ENCODE measurements at regions not wholly inside any gene's neighbourhood (a gene's known extent, or its start where the extent isn't known, plus 50 kb on each side); places are given as distances from the start of the nearest gene placed in this dataset.

DNA sequence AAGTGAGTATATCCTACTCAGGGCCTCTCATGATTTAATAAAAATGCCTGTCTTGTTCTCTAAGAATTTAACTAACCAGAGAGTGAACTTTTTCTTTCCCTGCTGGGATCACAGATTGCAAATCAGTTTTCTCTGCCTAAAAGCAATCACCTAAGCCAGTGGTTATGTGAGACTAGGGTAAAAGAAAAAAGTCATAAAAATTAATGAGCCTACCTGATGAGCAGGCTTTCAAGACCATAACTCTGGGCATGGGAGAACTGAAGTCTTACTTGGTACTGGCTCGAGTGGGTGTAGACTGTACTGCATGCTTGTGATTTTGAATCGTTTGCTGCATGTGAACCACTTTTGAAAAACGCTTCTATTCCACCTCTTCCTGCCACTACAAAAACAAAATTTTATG, 1677.0 kb upstream of the LRRTM1 start:
- WGBS (ENCODE audit: extremely low coverage, insufficient coverage, low lambda C conversion rate), result no CpG with 5 or more reads among the region's 3 CpGs
- no peak overlapping the region for H4K8ac ChIP-seq (ENCODE audit: low read depth, low read length)

DNA sequence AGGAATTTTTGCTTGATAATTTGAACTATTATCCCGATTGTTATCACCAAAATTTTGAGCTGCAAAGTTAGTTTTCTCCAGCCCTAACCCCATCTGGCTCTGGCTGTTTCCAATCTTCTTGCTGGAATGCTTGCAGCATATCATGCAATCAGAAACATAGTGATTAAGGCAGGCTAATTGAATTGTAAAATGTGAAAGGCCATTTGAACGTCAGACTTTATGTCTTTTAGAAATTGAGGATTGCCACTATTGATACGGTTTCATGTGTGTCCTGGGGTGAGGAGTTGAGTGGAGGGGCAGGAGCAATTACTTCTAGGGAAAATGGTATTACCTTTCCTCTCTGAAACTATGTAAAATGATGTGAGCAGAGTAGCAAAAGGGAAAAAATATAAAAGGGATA, 1674.5 kb upstream of the LRRTM1 start:
- WGBS (ENCODE audit: extremely low coverage, insufficient coverage, low lambda C conversion rate), result no CpG with 5 or more reads among the region's 3 CpGs
- no peaks in the 10 kb centered on the region for H3K79me2 ChIP-seq (ENCODE audit: control insufficient read depth, insufficient read depth, low read length)

More for the DNA sequence above, 1677.0 kb upstream of the LRRTM1 start:
- no peaks in the 10 kb centered on the region for H3K79me1 ChIP-seq (ENCODE audit: low read length)
- no peak overlapping the region for H4K5ac ChIP-seq (ENCODE audit: low read length)
- H3K4ac ChIP-seq (ENCODE audit: low read depth, low read length), result no peak overlapping the region
- H3K4me2 ChIP-seq (ENCODE audit: low read length), result no peak overlapping the region
- no peaks in the 10 kb centered on the region for H3K27me3 ChIP-seq (ENCODE audit: insufficient read depth, low read length, poor library complexity)
- no peaks in the 10 kb centered on the region for H3K36me3 ChIP-seq (ENCODE audit: control insufficient read depth, insufficient read depth, low read length)
- H3K23ac ChIP-seq (ENCODE audit: low read length), result no peak overlapping the region
- H3K18ac ChIP-seq (ENCODE audit: low read length), result peak overlapping the region; percentile 18
- no peaks in the 10 kb centered on the region for H3K79me2 ChIP-seq (ENCODE audit: control insufficient read depth, insufficient read depth, low read length)
- H2AK5ac ChIP-seq (ENCODE audit: low read length), result no peak overlapping the region
- H3K4me3 ChIP-seq (ENCODE audit: low read length), result no peak overlapping the region
- H2BK120ac ChIP-seq (ENCODE audit: low read depth, low read length), result no peak overlapping the region
- H2BK15ac ChIP-seq (replicated peaks; ENCODE audit: low read depth), result no peak overlapping the region
- H3K4me1 ChIP-seq (ENCODE audit: control insufficient read depth, low read depth, low read length), result no peaks in the 10 kb centered on the region
- H2BK5ac ChIP-seq (ENCODE audit: low read length), result no peak overlapping the region
- DNase-seq, result no peak
- H3K27ac ChIP-seq (ENCODE audit: low read depth, low read length), result no peak overlapping the region
- H3K56ac ChIP-seq (ENCODE audit: low read length), result no peak overlapping the region
- H3K9ac ChIP-seq (ENCODE audit: low read length), result no peak overlapping the region

DNA sequence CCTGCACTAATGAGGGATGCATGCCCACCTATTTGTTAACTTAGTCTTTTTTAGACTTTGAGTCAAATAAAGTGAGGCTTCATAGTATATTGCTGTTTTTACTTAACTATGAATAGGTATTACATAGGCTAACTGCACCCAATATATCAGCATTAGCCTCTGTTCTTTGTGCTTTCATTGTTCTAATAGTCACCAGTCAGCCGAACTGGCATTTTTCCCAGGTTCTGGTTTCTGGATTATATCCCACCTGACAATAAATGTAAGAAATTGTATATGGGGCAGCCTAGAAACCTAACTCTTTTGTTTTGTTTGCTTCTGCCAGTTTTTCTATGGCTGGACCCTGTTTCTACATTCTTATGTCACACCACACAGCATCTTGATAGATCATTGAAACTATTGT, 1672.4 kb upstream of the LRRTM1 start:
- Histone ChIP-seq H3K79me1 (ENCODE audit: low read length) (no peaks in the 10 kb centered on the region), H3K4ac (ENCODE audit: low read depth, low read length) (no peak overlapping the region), H3K27ac (ENCODE audit: low read depth, low read length) (no peak overlapping the region), H3K36me3 (ENCODE audit: control insufficient read depth, insufficient read depth, low read length) (no peaks in the 10 kb centered on the region), H3K4me2 (ENCODE audit: low read length) (no peak overlapping the region), H2BK5ac (ENCODE audit: low read length) (no peak overlapping the region), H2AK5ac (ENCODE audit: low read length) (no peak overlapping the region), H3K4me3 (ENCODE audit: low read length) (no peak overlapping the region), H2BK15ac (replicated peaks; ENCODE audit: low read depth) (no peak overlapping the region), H4K5ac (ENCODE audit: low read length) (no peak overlapping the region), H3K79me2 (ENCODE audit: control insufficient read depth, insufficient read depth, low read length) (no peaks in the 10 kb centered on the region), H3K4me1 (ENCODE audit: control insufficient read depth, low read depth, low read length) (no peaks in the 10 kb centered on the region), H3K56ac (ENCODE audit: low read length) (no peak overlapping the region), H4K8ac (ENCODE audit: low read depth, low read length) (no peak overlapping the region), H3K23ac (ENCODE audit: low read length) (no peak overlapping the region), H3K18ac (ENCODE audit: low read length) (no peak overlapping the region), H3K27me3 (ENCODE audit: insufficient read depth, low read length, poor library complexity) (no peaks in the 10 kb centered on the region), H2BK120ac (ENCODE audit: low read depth, low read length) (no peak overlapping the region), H3K9ac (ENCODE audit: low read length) (no peak overlapping the region)
- DNase-seq, result no peak
- no CpG with 5 or more reads among the region's 1 CpG for WGBS (ENCODE audit: extremely low coverage, insufficient coverage, low lambda C conversion rate)

More for the DNA sequence above, 1674.5 kb upstream of the LRRTM1 start:
- Histone ChIP-seq H3K56ac (ENCODE audit: low read length) (no peak overlapping the region), H3K79me1 (ENCODE audit: low read length) (no peaks in the 10 kb centered on the region), H2AK5ac (ENCODE audit: low read length) (no peak overlapping the region), H3K9ac (ENCODE audit: low read length) (no peak overlapping the region), H3K4me1 (ENCODE audit: control insufficient read depth, low read depth, low read length) (no peaks in the 10 kb centered on the region), H3K4me3 (ENCODE audit: low read length) (no peak overlapping the region), H3K18ac (ENCODE audit: low read length) (no peak overlapping the region), H3K4me2 (ENCODE audit: low read length) (no peak overlapping the region), H3K27me3 (ENCODE audit: insufficient read depth, low read length, poor library complexity) (no peaks in the 10 kb centered on the region), H4K5ac (ENCODE audit: low read length) (no peak overlapping the region), H2BK120ac (ENCODE audit: low read depth, low read length) (no peak overlapping the region), H2BK5ac (ENCODE audit: low read length) (no peak overlapping the region), H2BK15ac (replicated peaks; ENCODE audit: low read depth) (no peak overlapping the region), H4K8ac (ENCODE audit: low read depth, low read length) (no peak overlapping the region), H3K4ac (ENCODE audit: low read depth, low read length) (no peak overlapping the region), H3K36me3 (ENCODE audit: control insufficient read depth, insufficient read depth, low read length) (no peaks in the 10 kb centered on the region), H3K27ac (ENCODE audit: low read depth, low read length) (no peak overlapping the region), H3K23ac (ENCODE audit: low read length) (no peak overlapping the region)
- DNase-seq, result no peak

DNA sequence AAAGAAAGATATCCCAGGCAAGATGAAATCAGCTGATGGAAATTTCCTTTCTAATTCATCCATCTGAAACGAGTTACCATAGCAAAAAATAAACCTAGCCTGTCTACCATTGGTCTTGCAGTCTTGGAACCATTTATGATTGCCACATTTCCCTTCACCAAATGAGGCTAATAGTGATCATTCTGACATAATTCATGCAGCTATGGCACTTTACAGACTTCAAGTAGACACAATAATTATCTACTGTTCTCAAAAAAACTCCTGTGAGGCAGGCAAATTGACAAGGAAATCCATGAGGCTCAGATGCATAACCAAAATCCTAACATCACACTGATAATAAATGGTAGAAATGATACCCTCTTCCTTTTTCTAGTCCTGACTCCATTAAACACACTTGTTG, 1669.7 kb upstream of the LRRTM1 start:
- no peak overlapping the region for H3K27ac ChIP-seq (ENCODE audit: low read depth, low read length)
- no peak overlapping the region for H3K4ac ChIP-seq (ENCODE audit: low read depth, low read length)
- H3K4me2 ChIP-seq (ENCODE audit: low read length), result no peak overlapping the region
- H3K79me1 ChIP-seq (ENCODE audit: low read length), result no peaks in the 10 kb centered on the region
- no peak overlapping the region for H2BK120ac ChIP-seq (ENCODE audit: low read depth, low read length)
- H3K56ac ChIP-seq (ENCODE audit: low read length), result no peak overlapping the region
- H2BK15ac ChIP-seq (replicated peaks; ENCODE audit: low read depth), result no peak overlapping the region
- H2BK5ac ChIP-seq (ENCODE audit: low read length), result no peak overlapping the region
- H3K9ac ChIP-seq (ENCODE audit: low read length), result no peak overlapping the region
- H3K4me3 ChIP-seq (ENCODE audit: low read length), result no peak overlapping the region
- no peaks in the 10 kb centered on the region for H3K79me2 ChIP-seq (ENCODE audit: control insufficient read depth, insufficient read depth, low read length)
- no peaks in the 10 kb centered on the region for H3K27me3 ChIP-seq (ENCODE audit: insufficient read depth, low read length, poor library complexity)
- no peak overlapping the region for H4K5ac ChIP-seq (ENCODE audit: low read length)
- H3K18ac ChIP-seq (ENCODE audit: low read length), result no peak overlapping the region
- H3K4me1 ChIP-seq (ENCODE audit: control insufficient read depth, low read depth, low read length), result no peaks in the 10 kb centered on the region
- no peaks in the 10 kb centered on the region for H3K36me3 ChIP-seq (ENCODE audit: control insufficient read depth, insufficient read depth, low read length)
- no peak for DNase-seq
- H3K23ac ChIP-seq (ENCODE audit: low read length), result no peak overlapping the region
- H4K8ac ChIP-seq (ENCODE audit: low read depth, low read length), result no peak overlapping the region
- H2AK5ac ChIP-seq (ENCODE audit: low read length), result no peak overlapping the region
- no CpG with 5 or more reads among the region's 1 CpG for WGBS (ENCODE audit: extremely low coverage, insufficient coverage, low lambda C conversion rate)

DNA sequence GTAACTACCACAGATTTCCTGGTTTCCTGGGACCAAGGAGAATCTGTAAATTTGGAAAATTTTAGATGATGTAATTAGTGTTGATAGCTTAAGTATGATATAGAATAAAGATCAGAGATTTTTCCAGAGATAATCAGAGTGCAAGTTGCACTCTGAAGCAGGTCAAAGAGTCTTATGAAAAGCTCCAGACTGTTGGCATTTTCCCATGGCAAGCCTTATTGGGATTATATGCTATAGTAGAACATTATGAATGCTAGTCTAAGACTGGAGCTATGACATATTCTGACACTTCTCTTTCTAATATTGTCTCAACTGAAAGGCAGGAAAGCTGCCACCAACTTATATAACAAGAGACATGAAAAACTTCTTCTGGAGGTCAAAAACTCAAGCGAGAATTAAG, 1638.3 kb upstream of the LRRTM1 start:
- WGBS (ENCODE audit: extremely low coverage, insufficient coverage, low lambda C conversion rate), result no CpG with 5 or more reads among the region's 1 CpG
- H3K4me1 ChIP-seq (ENCODE audit: control insufficient read depth, low read depth, low read length), result no peaks in the 10 kb centered on the region
- no peak overlapping the region for H2AK5ac ChIP-seq (ENCODE audit: low read length)
- no peak overlapping the region for H3K23ac ChIP-seq (ENCODE audit: low read length)
- no peak for DNase-seq
- H3K4me3 ChIP-seq (ENCODE audit: low read length), result no peak overlapping the region
- no peaks in the 10 kb centered on the region for H3K79me2 ChIP-seq (ENCODE audit: control insufficient read depth, insufficient read depth, low read length)
- H3K27ac ChIP-seq (ENCODE audit: low read depth, low read length), result no peak overlapping the region
- no peak overlapping the region for H3K9ac ChIP-seq (ENCODE audit: low read length)
- H3K27me3 ChIP-seq (ENCODE audit: insufficient read depth, low read length, poor library complexity), result no peaks in the 10 kb centered on the region
- H3K79me1 ChIP-seq (ENCODE audit: low read length), result no peaks in the 10 kb centered on the region
- H2BK120ac ChIP-seq (ENCODE audit: low read depth, low read length), result no peak overlapping the region
- no peak overlapping the region for H3K4ac ChIP-seq (ENCODE audit: low read depth, low read length)
- no peak overlapping the region for H3K4me2 ChIP-seq (ENCODE audit: low read length)
- no peak overlapping the region for H3K56ac ChIP-seq (ENCODE audit: low read length)
- no peak overlapping the region for H3K18ac ChIP-seq (ENCODE audit: low read length)
- no peak overlapping the region for H2BK5ac ChIP-seq (ENCODE audit: low read length)
- no peak overlapping the region for H4K5ac ChIP-seq (ENCODE audit: low read length)
- H4K8ac ChIP-seq (ENCODE audit: low read depth, low read length), result no peak overlapping the region
- no peak overlapping the region for H2BK15ac ChIP-seq (replicated peaks; ENCODE audit: low read depth)
- no peaks in the 10 kb centered on the region for H3K36me3 ChIP-seq (ENCODE audit: control insufficient read depth, insufficient read depth, low read length)

DNA sequence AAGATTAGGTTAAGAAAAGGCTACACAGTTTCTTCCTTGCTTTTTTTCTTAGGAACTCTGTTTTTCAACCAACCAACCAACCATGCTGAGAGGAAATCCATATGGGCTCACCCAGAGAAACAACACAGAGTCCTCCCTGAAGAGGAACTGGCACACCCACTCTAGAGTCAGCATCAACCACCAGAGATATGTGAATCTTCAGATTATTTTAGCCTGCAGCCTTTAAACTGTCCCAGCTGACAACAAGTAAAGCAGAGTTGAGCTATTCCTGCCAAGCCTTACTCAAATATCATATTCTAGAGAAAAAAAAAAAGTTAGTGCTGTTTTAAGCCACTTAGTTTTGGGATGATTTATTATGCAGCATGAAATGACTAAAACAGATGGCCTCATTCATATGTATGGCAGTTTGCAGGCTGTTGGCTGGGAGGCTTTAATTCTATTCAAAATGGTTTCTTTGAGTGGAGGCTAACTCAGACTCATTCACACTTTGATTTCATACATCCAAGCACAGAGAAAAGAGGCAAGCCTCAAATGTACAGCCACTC, 1637.7 kb upstream of the LRRTM1 start:
- no peaks in the 10 kb centered on the region for H3K4me1 ChIP-seq (ENCODE audit: control insufficient read depth, low read depth, low read length)
- H3K27ac ChIP-seq (ENCODE audit: low read depth, low read length), result no peak overlapping the region
- H4K5ac ChIP-seq (ENCODE audit: low read length), result no peak overlapping the region
- H2BK15ac ChIP-seq (replicated peaks; ENCODE audit: low read depth), result no peak overlapping the region
- no peaks in the 10 kb centered on the region for H3K79me2 ChIP-seq (ENCODE audit: control insufficient read depth, insufficient read depth, low read length)
- no peak overlapping the region for H3K23ac ChIP-seq (ENCODE audit: low read length)
- no peak overlapping the region for H2AK5ac ChIP-seq (ENCODE audit: low read length)
- no peaks in the 10 kb centered on the region for H3K36me3 ChIP-seq (ENCODE audit: control insufficient read depth, insufficient read depth, low read length)
- H3K56ac ChIP-seq (ENCODE audit: low read length), result no peak overlapping the region
- H3K9ac ChIP-seq (ENCODE audit: low read length), result no peak overlapping the region
- no peak overlapping the region for H2BK120ac ChIP-seq (ENCODE audit: low read depth, low read length)
- no peaks in the 10 kb centered on the region for H3K27me3 ChIP-seq (ENCODE audit: insufficient read depth, low read length, poor library complexity)
- H3K18ac ChIP-seq (ENCODE audit: low read length), result peak overlapping the region; percentile 39
- no peak overlapping the region for H3K4me2 ChIP-seq (ENCODE audit: low read length)
- H3K79me1 ChIP-seq (ENCODE audit: low read length), result no peaks in the 10 kb centered on the region
- H3K4ac ChIP-seq (ENCODE audit: low read depth, low read length), result no peak overlapping the region
- H4K8ac ChIP-seq (ENCODE audit: low read depth, low read length), result no peak overlapping the region
- no peak overlapping the region for H3K4me3 ChIP-seq (ENCODE audit: low read length)
- H2BK5ac ChIP-seq (ENCODE audit: low read length), result no peak overlapping the region
- DNase-seq, result no peak

Data from mesendoderm (in vitro differentiated cells).